NCI-H146 treated with DMSO at 0.1 percent for 48 hours (cell line): ENCODE measurements at regions not wholly inside any gene's neighbourhood (a gene's known extent, or its start where the extent isn't known, plus 50 kb on each side); places are given as distances from the start of the nearest gene placed in this dataset.
"Not testable (repeated sequence)": the region's sequence is repeated elsewhere in the genome, so short reads cannot be mapped to it uniquely, and the experiment has no call there.

Experiments used
- DNase-seq: peaks from one replicate; lab custom pipeline; 2025; ENCODE audit not compliant: unreplicated experiment; lab: John Stamatoyannopoulos, UW

DNA sequence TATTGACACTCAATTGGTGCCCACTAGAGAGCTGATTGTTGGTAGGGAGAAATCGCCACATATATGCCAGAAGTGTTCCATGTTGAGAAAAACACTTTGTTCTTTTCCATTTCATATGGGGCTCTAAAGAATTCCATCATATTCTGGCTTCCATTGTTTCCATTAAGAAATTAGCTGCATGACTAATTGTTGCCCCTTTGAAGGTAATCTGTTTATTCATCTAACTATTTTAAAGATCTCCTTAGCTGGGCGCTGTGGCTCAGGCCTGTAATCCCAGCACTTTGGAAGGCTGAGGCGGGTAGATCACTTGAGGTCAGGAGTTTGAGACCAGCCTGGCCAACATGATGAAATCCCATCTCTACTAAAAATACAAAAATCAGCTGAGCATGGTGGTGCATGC is 109.9 kb downstream of the MRPL14 start:
- DNase-seq, result not testable (repeated sequence)

GRCh38 chr6:44016131-44016870 is 111.0 kb downstream of the MRPL14 start:
- no peak for DNase-seq

GRCh38 chr6:44012078-44012493 is 115.2 kb downstream of the MRPL14 start:
- DNase-seq, result no peak

- DNase-seq, result no peak
These were observed 115.8 kb downstream of the MRPL14 start for GRCh38 chr6:44011350-44011920.

- DNase-seq, result peak; percentile 36
These were observed 116.6 kb downstream of the MRPL14 start for GRCh38 chr6:44010411-44011349.

DNA sequence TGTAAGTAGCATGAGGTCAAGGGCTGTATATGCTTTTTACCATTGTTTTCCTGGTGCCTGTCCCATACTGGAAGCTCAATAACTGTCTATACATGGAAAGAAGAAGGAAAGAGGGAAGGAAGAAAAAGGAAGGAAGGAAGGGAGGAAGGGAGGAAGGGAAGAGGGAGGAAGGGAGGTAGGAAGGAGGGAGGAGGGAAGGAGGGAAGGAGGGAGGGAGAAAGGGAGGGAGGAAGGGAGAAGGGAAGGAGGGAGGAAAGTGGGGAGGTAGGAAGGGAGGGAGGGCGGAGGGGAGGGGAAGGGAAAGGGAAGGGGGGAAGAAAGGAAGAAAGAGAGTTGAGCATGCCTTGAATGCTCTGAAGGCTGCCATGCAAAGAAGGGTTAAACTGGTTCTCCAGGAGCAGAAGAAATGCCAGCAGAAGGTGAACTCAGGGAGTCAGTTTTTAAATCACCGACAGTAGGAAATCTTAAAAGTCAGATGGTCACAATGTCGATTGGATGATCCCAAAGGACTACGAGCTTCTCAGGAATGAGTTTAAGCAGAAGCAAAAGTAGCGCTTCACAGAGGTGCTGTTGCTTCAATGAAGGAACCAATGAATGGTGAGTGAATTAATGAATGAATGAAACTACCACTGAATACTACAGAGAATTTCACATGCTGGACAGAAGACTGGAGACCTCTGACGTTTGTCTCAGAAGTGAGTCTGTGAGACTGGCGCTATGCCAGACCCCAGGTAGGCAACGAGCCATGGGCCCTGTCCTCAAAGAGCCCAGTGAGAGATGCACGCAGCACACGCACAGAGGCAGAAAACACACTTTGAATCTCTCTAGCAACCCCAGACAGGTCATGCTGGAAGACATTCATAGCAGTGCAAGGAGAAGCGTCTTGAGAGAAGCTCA is 117.6 kb downstream of the MRPL14 start:
- DNase-seq, result no peak

DNA sequence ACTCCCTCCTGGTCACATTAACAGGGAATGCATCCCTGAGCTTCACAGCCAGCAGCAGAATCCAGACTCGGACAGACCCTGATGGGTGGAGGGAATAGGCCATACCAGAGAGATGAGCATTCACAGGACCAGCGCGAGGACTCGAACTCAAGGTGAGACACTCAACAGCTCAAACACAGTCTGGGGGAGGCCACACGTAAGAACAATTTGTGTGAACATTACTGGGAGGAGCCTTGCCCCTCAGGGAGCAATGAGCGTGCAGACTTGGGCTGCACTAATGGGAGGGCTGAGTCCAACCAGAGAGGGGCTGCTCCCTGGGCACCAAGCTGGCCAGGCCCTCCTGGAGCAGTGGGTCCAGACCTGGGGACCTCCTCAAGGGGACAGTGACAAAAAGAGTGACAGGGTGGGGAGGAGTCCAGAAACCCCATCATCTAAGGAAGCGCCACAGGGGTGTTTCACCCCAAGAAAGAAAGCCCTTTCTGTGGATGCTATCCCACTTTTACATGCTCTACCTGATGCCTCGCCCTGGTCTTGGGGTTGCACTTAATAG is 118.4 kb downstream of the MRPL14 start:
- DNase-seq, result no peak

- no peak for DNase-seq
These were observed 119.2 kb downstream of the MRPL14 start for GRCh38 chr6:44007818-44008621.

GRCh38 chr6:44006872-44007303 is 120.4 kb downstream of the MRPL14 start:
- no peak for DNase-seq

DNA sequence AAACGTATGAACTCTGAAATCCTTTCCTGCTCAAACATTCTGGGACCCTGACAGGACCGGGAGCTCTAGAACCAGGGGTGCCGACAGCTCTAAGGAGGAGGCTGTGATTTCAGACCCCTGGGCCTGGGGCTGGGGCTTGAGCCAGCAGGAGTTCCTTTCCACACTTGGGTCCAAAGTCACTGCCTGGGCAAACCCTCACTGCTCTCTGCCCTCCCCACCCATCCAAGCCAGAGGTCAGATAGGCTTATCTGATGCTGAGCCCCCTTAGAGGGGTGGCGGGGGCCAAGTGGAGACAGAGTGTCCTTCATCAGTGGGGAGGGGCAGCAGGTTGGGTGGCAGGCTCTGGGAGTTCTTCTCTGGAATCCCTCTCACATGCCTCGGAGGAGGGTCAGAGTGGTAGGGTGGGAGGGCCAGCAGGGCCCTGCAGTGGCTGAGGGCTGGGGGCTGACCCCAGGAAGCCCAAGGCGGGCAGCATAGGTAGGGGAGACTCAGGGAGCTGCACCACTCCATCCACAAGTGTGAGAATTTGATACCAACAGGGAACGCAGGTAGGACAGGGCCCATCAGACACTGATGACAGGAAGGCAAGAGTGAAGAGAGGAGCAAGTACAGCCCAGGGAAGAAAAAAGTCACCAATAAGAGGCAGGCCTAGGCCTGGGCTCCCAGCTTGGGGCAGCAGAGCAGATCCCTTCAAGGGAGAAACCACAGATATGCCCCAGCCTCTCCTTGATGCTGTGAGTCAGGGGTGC is 121.0 kb downstream of the MRPL14 start:
- no peak for DNase-seq

- no peak for DNase-seq
These were observed 121.7 kb downstream of the MRPL14 start for GRCh38 chr6:44005507-44005903.

GRCh38 chr6:44004625-44005506 is 122.4 kb downstream of the MRPL14 start:
- no peak for DNase-seq

- no peak for DNase-seq
These were observed 123.1 kb downstream of the MRPL14 start for GRCh38 chr6:44004136-44004535.

DNA sequence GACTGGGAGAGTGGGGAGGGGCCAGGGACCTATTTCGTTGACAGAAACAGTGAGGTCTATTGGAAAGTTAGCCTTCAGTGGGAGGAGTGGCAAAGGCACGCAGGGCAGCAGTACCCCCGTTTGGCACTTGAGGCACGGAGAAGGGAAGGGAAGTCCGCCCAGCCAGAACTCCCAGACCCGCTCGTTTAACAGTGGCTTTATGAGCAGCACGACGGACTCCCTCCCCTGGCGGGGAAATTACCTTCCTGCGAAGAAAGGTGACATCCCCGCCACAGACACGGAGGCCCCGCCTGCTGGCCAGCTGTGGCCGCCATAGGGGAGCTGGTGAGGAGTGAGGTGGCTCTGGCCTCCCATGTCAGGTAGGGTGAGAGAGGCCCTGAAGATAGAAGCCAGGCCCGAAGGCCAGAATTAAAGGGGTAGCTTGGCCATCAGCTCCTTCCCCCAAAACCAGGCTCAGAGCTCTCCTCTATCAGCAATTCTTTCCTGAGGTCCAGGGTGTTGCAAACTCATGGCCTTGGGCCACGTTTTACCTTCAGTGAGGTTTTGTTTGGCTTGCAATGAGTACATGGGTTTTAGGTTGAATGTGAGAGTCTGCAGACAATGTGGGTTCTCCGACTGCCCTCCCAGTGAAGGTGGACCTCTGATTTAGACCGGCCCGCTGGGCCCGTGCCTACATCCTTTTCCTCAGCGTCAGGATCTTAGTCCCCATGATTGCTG is 123.7 kb downstream of the MRPL14 start:
- DNase-seq, result peak; percentile 33

- DNase-seq, result peak; percentile 77
These were observed 124.5 kb downstream of the MRPL14 start for GRCh38 chr6:44002593-44003344.

DNA sequence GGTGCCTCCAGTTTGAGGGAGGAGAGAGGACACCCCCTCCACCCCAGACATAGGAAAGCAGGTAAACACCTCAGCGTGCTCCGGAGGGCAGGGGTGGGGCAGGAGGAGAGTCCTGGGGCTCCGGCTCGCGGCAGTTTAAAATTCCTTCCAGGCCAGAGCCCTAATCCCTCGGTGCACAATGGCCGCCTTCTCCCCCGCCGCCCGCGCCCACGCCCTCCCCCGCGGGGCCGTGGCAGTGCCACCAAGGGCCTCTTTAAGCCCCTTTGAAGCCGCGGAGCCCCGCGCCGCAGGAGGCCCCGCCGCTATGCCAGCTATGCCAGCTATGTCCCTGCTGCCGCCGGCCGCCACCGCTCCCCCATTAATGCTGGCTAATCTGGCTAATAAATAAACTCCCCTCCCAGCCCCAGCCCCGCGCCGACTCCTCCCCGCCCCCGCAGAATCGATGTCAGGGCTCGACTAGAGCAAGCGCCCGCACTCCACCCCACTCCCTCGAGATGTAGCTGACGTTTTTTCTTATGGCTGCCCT is 125.1 kb downstream of the MRPL14 start:
- DNase-seq, result no peak
